MM.1S (cell line): ENCODE measurements at regions not wholly inside any gene's neighbourhood (a gene's known extent, or its start where the extent isn't known, plus 50 kb on each side); places are given as distances from the start of the nearest gene placed in this dataset.

Experiments used
- DNase-seq: peaks from one replicate; pipeline ENCODE4 v3.0.0-alpha.2; 2015
- H2AFZ ChIP-seq: fragments of 300-600 bp; sonication (generic); 2 replicates; pipeline ENCODE4 v1.6.0; 2016; ENCODE audit warnings: antibody characterized with exemption, low read length
- H3F3A ChIP-seq: fragments of 300-600 bp; sonication (generic); 2 replicates; pipeline ENCODE4 v1.6.1; 2016; ENCODE audit warnings: mild to moderate bottlenecking, antibody characterized with exemption, low read length, moderate library complexity, mixed read lengths; ENCODE audit not compliant: insufficient read depth
- H3K27ac ChIP-seq: fragments of 300-600 bp; sonication (generic); 2 replicates; pipeline ENCODE4 v1.5.1; 2016; ENCODE audit warnings: mild to moderate bottlenecking, low read length
- H3K27me3 ChIP-seq: fragments of 300-600 bp; sonication (generic); replicated peaks from 2 replicates; pipeline ENCODE4 v1.6.0; 2016; ENCODE audit warnings: low read length; ENCODE audit not compliant: insufficient read depth
- H3K36me3 ChIP-seq: fragments of 300-600 bp; sonication (generic); replicated peaks from 2 replicates; pipeline ENCODE4 v1.6.1; 2016; ENCODE audit warnings: mild to moderate bottlenecking, low read length, mixed read lengths; ENCODE audit not compliant: insufficient read depth
- H3K4me1 ChIP-seq: fragments of 300-600 bp; sonication (generic); 2 replicates; pipeline ENCODE4 v1.6.1; 2016; ENCODE audit warnings: low read length, mixed read lengths
- H3K4me2 ChIP-seq: fragments of 300-600 bp; sonication (generic); 2 replicates; pipeline ENCODE4 v1.6.0; 2016; ENCODE audit warnings: low read depth, low read length
- H3K4me3 ChIP-seq: fragments of 300-600 bp; sonication (generic); 2 replicates; pipeline ENCODE4 v1.5.1; 2016; ENCODE audit warnings: low read length, mixed read lengths
- H3K79me2 ChIP-seq: fragments of 300-600 bp; sonication (generic); 2 replicates; pipeline ENCODE4 v1.6.1; 2016; ENCODE audit warnings: mixed run types, low read length, mixed read lengths
- H3K9ac ChIP-seq: fragments of 300-600 bp; sonication (generic); 2 replicates; pipeline ENCODE4 v1.6.1; 2016; ENCODE audit warnings: low read length, mixed read lengths
- H3K9me2 ChIP-seq: fragments of 300-600 bp; sonication (generic); replicated peaks from 2 replicates; pipeline ENCODE4 v1.6.1; 2016; ENCODE audit warnings: mild to moderate bottlenecking, low read length, mixed read lengths; ENCODE audit not compliant: insufficient read depth
- H3K9me3 ChIP-seq: fragments of 300-600 bp; sonication (generic); replicated peaks from 2 replicates; pipeline ENCODE4 v1.6.1; 2016; ENCODE audit warnings: mild to moderate bottlenecking, low read length, mixed read lengths; ENCODE audit not compliant: insufficient read depth
- H4K20me1 ChIP-seq: fragments of 300-600 bp; sonication (generic); 2 replicates; pipeline ENCODE4 v1.6.1; 2016; ENCODE audit warnings: mild to moderate bottlenecking, low read length, moderate library complexity, mixed read lengths; ENCODE audit not compliant: insufficient read depth
- CTCF ChIP-seq: fragments of 300-600 bp; sonication (generic); IDR thresholded peaks from 2 replicates; pipeline ENCODE4 v1.5.1; 2016; ENCODE audit warnings: antibody characterized with exemption, low read length, mixed read lengths
- EZH2 ChIP-seq: fragments of 300-600 bp; sonication (generic); optimal IDR thresholded peaks from 2 replicates; pipeline ENCODE3; 2017; ENCODE audit warnings: low read depth, mild to moderate bottlenecking, antibody characterized with exemption, low read length, mixed read lengths
- EZH2phosphoT487 ChIP-seq: fragments of 300-600 bp; sonication (generic); IDR thresholded peaks from 2 replicates; pipeline ENCODE4 v1.6.1; 2018; ENCODE audit warnings: antibody characterized with exemption, low read length

GRCh38 chr18:25494888-25495287, 142.9 kb upstream of the ZNF521 start:
- H3F3A ChIP-seq, result no peaks in the 10 kb centered on the region
- TF ChIP-seq CTCF (no peak), EZH2 (no peak), EZH2phosphoT487 (no peak)
- no peaks in the 10 kb centered on the region for H3K27me3 ChIP-seq
- no peak overlapping the region for H3K9ac ChIP-seq
- H3K4me3 ChIP-seq, result no peak overlapping the region
- H3K9me3 ChIP-seq, result no peaks in the 10 kb centered on the region
- no peaks in the 10 kb centered on the region for H3K4me1 ChIP-seq
- no peaks in the 10 kb centered on the region for H3K36me3 ChIP-seq
- no peaks in the 10 kb centered on the region for H3K79me2 ChIP-seq
- no peak overlapping the region for H3K4me2 ChIP-seq
- H4K20me1 ChIP-seq, result no peaks in the 10 kb centered on the region
- H3K9me2 ChIP-seq, result no peaks in the 10 kb centered on the region
- DNase-seq, result no peak
- H2AFZ ChIP-seq, result no peak overlapping the region
- no peak overlapping the region for H3K27ac ChIP-seq

- DNase-seq, result no peak
- TF ChIP-seq EZH2phosphoT487 (no peak), EZH2 (no peak), CTCF (no peak)
- Histone ChIP-seq H4K20me1 (no peaks in the 10 kb centered on the region), H3K4me2 (no peak overlapping the region), H3K9me3 (no peaks in the 10 kb centered on the region), H3K27me3 (no peaks in the 10 kb centered on the region), H3K4me3 (no peak overlapping the region), H2AFZ (no peak overlapping the region), H3F3A (no peaks in the 10 kb centered on the region), H3K4me1 (no peaks in the 10 kb centered on the region), H3K36me3 (no peaks in the 10 kb centered on the region), H3K79me2 (no peaks in the 10 kb centered on the region), H3K27ac (no peak overlapping the region), H3K9me2 (no peaks in the 10 kb centered on the region), H3K9ac (no peak overlapping the region)
These were observed 141.4 kb upstream of the ZNF521 start for GRCh38 chr18:25493401-25493800.

DNA sequence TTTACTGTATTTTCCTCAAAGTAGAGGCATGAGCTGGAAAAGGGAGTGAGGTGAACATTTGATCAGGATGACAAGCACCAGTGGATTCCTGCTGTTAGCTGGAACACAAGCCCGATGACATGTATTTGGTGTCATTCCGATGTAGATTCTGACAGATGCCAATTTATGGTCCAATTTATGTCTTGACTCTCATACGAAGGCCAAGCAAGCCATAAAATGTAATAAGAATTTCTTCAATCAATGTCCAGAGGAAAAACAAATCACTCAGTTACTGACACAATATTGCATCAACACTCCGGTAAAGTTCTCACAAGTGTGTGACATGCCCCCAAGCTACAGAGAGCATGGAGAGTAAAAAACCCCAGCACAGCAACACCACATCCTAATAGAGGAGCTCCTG, 138.3 kb upstream of the ZNF521 start:
- TF ChIP-seq EZH2 (no peak), EZH2phosphoT487 (no peak), CTCF (no peak)
- Histone ChIP-seq H3K36me3 (no peaks in the 10 kb centered on the region), H3K27me3 (no peaks in the 10 kb centered on the region), H3K4me3 (no peak overlapping the region), H2AFZ (no peak overlapping the region), H3K4me1 (no peaks in the 10 kb centered on the region), H3K9ac (no peak overlapping the region), H3K4me2 (no peak overlapping the region), H3F3A (no peaks in the 10 kb centered on the region), H3K79me2 (no peaks in the 10 kb centered on the region), H3K9me2 (no peaks in the 10 kb centered on the region), H3K9me3 (no peaks in the 10 kb centered on the region), H3K27ac (no peak overlapping the region), H4K20me1 (no peaks in the 10 kb centered on the region)
- DNase-seq, result no peak

- H3K36me3 ChIP-seq, result no peaks in the 10 kb centered on the region
These were observed 121.0 kb upstream of the ZNF521 start for GRCh38 chr18:25473008-25473407.

More at GRCh38 chr18:25473008-25473407, 121.0 kb upstream of the ZNF521 start:
- Histone ChIP-seq H4K20me1 (no peaks in the 10 kb centered on the region), H3K27ac (no peak overlapping the region), H2AFZ (no peak overlapping the region), H3K9me3 (no peaks in the 10 kb centered on the region), H3K4me2 (no peak overlapping the region), H3F3A (no peaks in the 10 kb centered on the region), H3K9me2 (no peaks in the 10 kb centered on the region), H3K4me3 (no peak overlapping the region), H3K79me2 (no peaks in the 10 kb centered on the region), H3K27me3 (no peaks in the 10 kb centered on the region), H3K9ac (no peak overlapping the region), H3K4me1 (no peaks in the 10 kb centered on the region)
- no peak for TF ChIP-seq EZH2
- no peak for TF ChIP-seq EZH2phosphoT487
- no peak for TF ChIP-seq CTCF
- no peak for DNase-seq
